ENCODE measurements at regions not wholly inside any gene's neighbourhood (a gene's known extent, or its start where the extent isn't known, plus 50 kb on each side); places are given as distances from the start of the nearest gene placed in this dataset.

DNA sequence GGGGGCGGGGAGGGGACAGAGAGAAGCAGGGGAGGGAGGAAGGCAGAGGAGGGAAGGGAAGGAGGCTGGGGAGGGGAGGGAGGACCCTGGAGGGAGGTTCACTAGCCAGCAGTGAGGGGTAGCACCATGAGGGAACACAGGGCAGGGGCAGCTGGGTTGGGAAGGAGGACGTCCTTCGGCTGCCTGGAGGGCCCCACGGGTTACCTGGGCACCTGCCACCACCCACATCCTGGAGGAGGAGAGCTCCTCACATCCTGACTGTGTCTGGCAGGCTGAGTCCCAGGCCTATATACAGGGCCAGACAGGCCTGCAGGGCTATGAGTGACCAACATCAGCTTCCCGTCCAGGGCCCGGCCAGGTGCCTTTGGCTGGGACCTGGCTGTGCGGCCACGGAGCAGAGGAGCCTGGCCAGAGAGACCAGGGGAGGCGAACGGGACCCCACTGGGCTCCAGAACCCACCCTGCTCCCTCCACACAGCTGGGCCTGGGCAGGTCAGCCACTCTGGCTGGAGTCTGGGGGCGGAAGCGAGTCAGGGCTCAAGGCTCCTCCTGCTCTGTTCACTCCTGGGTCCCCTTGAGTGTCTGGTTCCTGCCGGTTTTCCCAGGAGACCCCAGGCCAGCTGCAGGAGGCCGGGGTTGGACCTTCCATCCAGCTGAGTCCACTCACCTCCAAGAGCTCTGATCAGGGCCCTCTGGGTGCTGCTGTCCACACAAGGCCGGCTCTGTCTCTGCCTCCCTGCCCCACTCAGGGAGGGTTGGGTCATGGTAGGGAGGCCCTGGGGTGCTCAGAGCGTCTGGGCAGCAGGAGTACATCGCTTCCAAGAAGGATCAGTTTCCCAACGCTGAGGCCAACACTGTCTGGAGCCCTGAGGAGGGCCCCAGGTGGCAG, 677.7 kb downstream of the BRD1 start (continued):
- TF ChIP-seq CEBPB (IDR thresholded peaks at IDR 0.05; ENCODE audit: low read depth) = no peak
- TF ChIP-seq POLR2A (IDR thresholded peaks at IDR 0.05; ENCODE audit: borderline replicate concordance, extremely low read depth, insufficient read depth, insufficient read length) = no peak

- BruUV-seq (replicated peaks) = no TSS peak
- no peak overlapping the region for H3K4me2 ChIP-seq (ENCODE audit: low read length)
- H3K36me3 ChIP-seq (ENCODE audit: control insufficient read depth in 1 of 2, insufficient read depth in 2 of 2, low read length in 2 of 2) = no peaks in the 10 kb centered on the region
- H3K27me3 ChIP-seq (ENCODE audit: insufficient read depth, low read length) = peaks cover 37% of the 10 kb centered on the region; the same call in 1 of the 2 replicates
- no peak overlapping the region for H3K9ac ChIP-seq (ENCODE audit: low read length)
- no peak overlapping the region for H3K4me3 ChIP-seq (replicated peaks in 1 of 2; ENCODE audit: low read depth in 1 of 2, low read length in 2 of 2)
- no peak overlapping the region for H2AFZ ChIP-seq (ENCODE audit: low read depth, low read length, poor library complexity, severe bottlenecking)
- ChIA-PET CTCF (interaction anchor here (1.0 kb wide), 1 partner anchor 156 kb away, joined by 7 read pairs; no protein-coding TSS in a partner anchor), RAD21 (ENCODE audit: low non-redundant PET in 1 of 2, low total read pairs in 2 of 2, uncharacterized antibody in 2 of 2, unreplicated experiment in 2 of 2) (no interaction called here), POLR2A (no interaction called here)
- no peaks in the 10 kb centered on the region for H3K79me2 ChIP-seq (ENCODE audit: insufficient read depth, low read length)
- ATAC-seq = no peak
- H3K9me2 ChIP-seq (ENCODE audit: insufficient read depth) = no peaks in the 10 kb centered on the region
- DNase-seq (ENCODE audit: low read depth, low spot score) = no peak
- no peaks in the 10 kb centered on the region for H3K4me1 ChIP-seq (ENCODE audit: control insufficient read depth in 1 of 2, insufficient read depth in 2 of 2, low read length in 2 of 2)
- no peaks in the 10 kb centered on the region for H4K20me1 ChIP-seq (ENCODE audit: insufficient read depth)
- no peaks in the 10 kb centered on the region for H3K9me3 ChIP-seq (ENCODE audit: control insufficient read depth in 1 of 2, insufficient read depth in 1 of 2, low read depth in 1 of 2, low read length in 2 of 2)
- intact Hi-C loops (cut with micrococcal nuclease) = no loop called here
- TF ChIP-seq RAD21 (IDR thresholded peaks at IDR 0.05; ENCODE audit: low read depth) (no peak), CEBPB (IDR thresholded peaks at IDR 0.05; ENCODE audit: low read depth) (no peak), MAX (IDR thresholded peaks at IDR 0.05) (no peak), POLR2A (IDR thresholded peaks at IDR 0.05; ENCODE audit: borderline replicate concordance, extremely low read depth, insufficient read depth, insufficient read length) (no peak), POLR2AphosphoS5 (IDR thresholded peaks at IDR 0.05; ENCODE audit: low read depth, low read length) (no peak), FOSL1 (IDR thresholded peaks at IDR 0.05; ENCODE audit: low read depth) (no peak), ZFX (IDR thresholded peaks at IDR 0.05) (no peak), SP1 (IDR thresholded peaks at IDR 0.05; ENCODE audit: low read depth) (no peak), SIN3A (IDR thresholded peaks at IDR 0.05; ENCODE audit: low read depth) (no peak)
- TF ChIP-seq, protein P1, sequence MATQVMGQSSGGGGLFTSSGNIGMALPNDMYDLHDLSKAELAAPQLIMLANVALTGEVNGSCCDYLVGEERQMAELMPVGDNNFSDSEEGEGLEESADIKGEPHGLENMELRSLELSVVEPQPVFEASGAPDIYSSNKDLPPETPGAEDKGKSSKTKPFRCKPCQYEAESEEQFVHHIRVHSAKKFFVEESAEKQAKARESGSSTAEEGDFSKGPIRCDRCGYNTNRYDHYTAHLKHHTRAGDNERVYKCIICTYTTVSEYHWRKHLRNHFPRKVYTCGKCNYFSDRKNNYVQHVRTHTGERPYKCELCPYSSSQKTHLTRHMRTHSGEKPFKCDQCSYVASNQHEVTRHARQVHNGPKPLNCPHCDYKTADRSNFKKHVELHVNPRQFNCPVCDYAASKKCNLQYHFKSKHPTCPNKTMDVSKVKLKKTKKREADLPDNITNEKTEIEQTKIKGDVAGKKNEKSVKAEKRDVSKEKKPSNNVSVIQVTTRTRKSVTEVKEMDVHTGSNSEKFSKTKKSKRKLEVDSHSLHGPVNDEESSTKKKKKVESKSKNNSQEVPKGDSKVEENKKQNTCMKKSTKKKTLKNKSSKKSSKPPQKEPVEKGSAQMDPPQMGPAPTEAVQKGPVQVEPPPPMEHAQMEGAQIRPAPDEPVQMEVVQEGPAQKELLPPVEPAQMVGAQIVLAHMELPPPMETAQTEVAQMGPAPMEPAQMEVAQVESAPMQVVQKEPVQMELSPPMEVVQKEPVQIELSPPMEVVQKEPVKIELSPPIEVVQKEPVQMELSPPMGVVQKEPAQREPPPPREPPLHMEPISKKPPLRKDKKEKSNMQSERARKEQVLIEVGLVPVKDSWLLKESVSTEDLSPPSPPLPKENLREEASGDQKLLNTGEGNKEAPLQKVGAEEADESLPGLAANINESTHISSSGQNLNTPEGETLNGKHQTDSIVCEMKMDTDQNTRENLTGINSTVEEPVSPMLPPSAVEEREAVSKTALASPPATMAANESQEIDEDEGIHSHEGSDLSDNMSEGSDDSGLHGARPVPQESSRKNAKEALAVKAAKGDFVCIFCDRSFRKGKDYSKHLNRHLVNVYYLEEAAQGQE (IDR thresholded peaks at IDR 0.05; ENCODE audit: low read depth) = no peak
- no peak overlapping the region for H3K27ac ChIP-seq (ENCODE audit: low read depth, low read length)
These were observed 678.7 kb downstream of the BRD1 start for GRCh38 chr22:49148895-49149418.
